COLO668 (cell line): ENCODE measurements at regions not wholly inside any gene's neighbourhood (a gene's known extent, or its start where the extent isn't known, plus 50 kb on each side); places are given as distances from the start of the nearest gene placed in this dataset.

Experiments used
- DNase-seq: peaks from one replicate; lab custom pipeline; 2025; ENCODE audit not compliant: unreplicated experiment; lab: John Stamatoyannopoulos, UW

DNA sequence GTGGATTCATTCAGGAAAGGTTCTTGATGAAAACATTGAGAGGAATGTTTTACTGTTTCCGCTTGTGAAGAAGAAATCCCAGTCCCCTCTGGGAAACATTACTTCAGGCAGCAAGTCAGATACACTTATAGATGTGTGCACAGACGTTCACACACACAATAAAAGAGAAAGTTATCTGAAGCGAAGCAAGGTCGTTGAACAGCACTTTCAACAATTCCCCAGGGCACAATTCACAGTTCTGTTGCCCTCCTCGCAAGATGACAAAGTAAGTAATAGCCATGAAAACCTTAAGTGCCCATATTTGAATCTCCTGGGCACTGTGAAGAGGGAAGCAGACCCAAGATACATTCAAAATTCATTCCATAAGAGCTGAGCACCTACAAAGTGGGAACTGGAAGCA, 156.6 kb upstream of the CAND1 start:
- DNase-seq, result no peak

GRCh38 chr12:67116134-67116533, 153.0 kb upstream of the CAND1 start:
- no peak for DNase-seq

DNA sequence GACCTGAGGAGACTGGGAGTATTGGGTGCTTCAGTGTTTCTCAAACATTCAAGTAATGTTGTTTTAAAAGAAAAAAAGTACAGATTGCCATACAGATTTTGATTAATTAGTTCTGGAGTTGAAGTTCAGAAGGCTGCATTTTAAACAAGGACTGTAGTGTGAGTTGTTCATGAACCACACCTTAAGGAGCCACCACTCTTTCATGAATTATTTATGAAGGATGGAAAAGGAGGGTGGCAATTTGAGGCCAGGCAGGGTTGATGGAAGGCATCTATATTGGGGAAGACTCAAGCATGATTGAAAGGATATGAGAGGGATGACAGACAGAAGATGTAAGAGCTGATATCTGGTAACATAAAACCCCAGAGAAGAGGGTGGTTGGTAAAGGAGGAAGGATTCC, 146.6 kb upstream of the CAND1 start:
- no peak for DNase-seq

DNA sequence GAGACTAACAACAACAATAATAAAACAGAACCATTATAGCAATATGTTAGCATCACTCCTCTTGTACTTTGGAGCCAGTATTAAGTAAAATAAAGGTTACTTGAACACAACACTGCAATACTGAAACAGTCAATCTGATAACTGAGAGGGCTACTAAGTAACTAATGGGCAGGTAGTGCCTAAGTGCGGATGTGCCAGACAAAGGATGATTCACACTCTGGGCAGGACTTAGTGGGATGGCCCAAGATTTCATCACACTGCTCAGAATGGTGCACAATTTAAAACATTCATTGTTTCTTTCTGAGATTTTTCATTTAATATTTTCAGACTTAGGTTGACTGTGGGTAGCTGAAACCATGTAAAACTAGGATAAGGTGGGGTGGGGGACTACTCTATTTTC, 131.9 kb upstream of the CAND1 start:
- no peak for DNase-seq

DNA sequence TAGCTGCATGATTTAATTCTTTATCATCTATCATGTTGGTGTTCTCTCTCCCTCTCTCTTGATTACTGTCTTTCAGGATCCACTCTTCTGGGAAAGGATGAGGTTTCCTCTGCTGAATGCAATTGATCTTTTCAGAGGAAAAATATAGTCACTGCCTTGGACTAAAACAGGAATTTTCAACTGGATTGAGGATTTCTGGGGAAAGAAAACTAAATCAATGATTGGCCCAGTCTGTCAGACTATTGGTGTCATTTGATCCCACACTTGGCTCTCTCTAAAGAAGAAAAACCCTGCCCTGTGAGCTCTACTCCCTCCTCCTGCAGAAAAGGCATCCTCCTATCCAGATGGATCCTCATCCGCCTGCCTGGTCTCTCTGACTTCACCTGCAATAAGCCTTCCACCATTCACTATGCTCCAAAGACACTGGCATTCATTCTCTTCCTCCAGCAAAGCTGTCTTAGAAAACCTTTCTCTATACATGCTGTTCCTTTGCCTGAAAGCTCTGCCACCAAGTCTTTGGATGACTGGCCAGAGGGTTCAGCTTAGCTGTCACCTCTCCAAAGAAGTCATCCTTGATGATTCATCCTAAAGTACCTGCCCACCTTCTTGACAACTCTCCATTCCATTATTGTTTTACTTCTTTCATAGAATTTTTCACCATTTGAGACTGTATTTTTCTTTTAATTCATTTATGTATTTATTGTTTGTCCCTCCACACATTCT, 127.7 kb upstream of the CAND1 start:
- DNase-seq, result no peak

GRCh38 chr12:67145692-67146091, 123.5 kb upstream of the CAND1 start:
- no peak for DNase-seq

DNA sequence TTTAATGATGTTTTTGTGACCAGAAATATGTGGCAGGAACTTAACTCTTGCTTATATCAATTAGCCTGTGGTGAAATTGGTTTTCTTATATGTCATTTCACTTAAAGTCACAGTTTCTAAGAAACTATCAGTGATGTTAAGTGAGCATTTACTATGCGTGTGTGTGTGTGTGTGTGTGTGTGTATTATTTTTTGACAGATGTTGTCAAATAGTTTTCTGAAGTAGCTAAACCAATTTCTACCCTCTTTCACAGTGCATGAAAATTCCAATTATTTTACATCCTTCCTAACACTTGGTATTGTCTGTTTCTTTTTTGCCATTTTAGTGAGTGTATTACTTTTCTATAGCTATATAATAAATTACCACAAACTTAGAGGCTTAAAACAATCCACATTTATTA, 122.1 kb upstream of the CAND1 start:
- no peak for DNase-seq

DNA sequence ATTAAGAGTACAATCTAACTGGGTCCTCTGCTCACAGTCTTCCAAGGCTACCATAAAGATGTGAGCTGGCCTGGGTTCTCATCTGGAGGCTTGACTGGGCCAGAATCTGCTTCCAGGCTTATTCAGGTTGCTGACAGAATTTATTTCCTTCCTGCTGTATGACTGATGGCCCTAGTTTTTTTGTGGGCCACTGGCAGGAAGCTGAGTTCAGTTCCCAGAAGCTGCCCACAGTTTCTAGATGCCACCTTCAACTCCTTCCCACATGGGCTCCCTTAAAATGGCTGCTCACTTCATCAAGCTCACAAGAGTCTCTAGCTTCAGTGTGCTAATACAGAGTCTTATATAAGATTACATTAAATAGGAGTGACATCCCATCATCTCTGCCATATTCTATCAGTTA, 121.7 kb upstream of the CAND1 start:
- DNase-seq, result no peak

- DNase-seq, result no peak
Measured at GRCh38 chr12:67148265-67148664, 120.9 kb upstream of the CAND1 start.

- DNase-seq, result no peak
Measured at GRCh38 chr12:67151886-67152285, 117.3 kb upstream of the CAND1 start.

DNA sequence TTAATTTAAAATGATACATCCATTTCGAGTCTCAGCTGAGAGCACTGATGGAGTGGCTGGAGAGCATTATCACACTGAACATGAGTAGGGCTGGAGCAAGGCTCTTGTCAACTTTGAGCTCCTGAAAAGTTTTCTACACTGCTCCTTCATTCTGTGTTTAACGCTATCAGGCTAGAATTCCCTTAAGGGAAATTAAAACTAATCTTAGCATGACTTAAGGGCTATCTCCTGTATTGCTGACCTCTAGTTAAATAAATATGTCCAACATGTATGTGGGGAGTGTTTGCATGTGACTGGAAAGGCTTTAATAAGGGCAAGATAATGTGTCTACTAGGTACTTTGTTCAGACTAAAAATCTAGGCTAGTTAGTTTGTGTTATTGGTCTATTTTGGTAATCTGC, 116.7 kb upstream of the CAND1 start:
- no peak for DNase-seq

DNA sequence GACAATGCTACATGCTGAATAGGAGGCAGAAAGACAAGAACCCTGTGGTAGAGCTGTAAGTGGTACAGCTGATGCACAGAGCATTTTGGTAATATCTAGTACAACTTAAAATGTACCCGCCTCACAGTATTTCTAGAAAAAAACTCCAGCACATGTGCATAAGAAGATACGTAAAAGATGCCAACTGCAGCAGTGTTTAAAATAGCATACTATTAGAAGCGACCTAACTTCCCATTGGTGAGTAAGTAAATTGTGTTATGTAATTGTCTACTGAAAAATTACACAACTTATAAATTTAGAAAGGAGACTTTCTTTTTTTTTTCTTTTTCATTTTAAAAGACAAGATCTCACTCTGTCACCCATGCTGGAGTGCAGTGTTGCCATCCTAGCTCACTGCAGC, 114.3 kb upstream of the CAND1 start:
- DNase-seq, result no peak

DNA sequence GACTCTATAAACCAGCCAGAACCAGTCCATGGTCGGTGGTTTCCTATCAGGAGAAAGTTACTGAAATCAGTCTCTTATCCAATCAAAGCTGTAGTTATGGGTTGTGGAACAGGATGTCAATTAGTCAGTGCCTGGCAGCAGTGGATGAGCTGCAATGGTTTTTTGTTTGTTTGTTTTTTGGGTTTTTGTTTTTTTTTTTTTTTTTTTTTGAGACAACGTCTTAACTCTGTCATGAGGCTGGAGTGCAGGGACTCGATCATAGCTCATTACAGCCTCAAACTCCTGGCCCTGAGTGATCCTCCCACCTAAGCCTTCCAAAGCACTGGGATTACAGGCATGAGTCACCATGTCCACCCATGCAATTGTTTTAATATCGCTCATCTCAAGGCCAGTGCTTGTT, 113.3 kb upstream of the CAND1 start:
- no peak for DNase-seq

DNA sequence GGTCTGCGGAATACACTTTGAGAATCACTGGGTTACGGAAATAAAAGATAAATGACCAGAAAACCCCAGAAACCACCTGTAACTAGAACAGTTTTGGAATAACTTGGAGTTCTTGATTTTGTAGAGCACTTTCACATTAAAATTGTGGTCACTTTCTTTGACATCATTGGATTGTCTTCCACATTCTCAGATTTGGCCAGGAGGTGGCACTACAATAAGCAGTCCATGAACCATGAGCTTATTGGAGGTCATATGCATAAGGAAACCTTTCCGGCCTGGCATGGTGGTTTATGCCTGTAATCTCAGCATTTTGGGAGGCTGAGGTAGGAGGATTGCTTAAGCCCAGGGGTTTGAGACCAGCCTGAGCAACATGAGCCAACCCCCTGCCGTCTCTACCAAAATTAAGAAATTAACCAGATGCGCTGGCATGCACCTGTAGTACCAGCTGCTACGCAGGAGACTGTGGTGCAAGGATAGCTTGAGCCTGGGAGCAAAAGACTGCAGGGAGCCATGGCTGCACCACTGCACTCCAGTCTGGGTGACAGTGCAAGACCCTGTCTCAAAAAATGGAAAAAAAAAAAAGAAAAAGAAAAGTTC, 107.7 kb upstream of the CAND1 start:
- peak; percentile 51 for DNase-seq

DNA sequence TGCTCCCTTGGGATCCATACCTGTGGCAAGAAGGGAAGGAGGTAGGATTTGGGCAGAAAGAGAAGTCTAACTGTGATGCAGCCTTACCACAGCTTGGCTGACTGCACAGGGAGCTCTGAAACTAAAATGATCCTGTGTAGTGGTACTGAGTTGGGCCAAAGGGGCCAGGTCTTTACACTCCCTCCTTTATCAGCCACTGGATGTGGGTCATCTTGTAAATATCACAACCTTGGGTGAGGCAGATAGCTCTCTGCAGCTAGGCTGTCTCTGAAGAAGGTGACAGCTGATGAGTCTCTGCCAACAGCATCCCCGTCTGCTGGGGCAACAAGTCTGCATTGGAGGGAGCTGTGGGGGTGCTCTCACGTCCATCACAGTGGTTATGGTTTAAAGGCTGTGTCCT, 95.9 kb upstream of the CAND1 start:
- no peak for DNase-seq

GRCh38 chr12:67182551-67182950, 86.6 kb upstream of the CAND1 start:
- DNase-seq, result no peak

GRCh38 chr12:67193704-67194103, 75.5 kb upstream of the CAND1 start:
- no peak for DNase-seq

DNA sequence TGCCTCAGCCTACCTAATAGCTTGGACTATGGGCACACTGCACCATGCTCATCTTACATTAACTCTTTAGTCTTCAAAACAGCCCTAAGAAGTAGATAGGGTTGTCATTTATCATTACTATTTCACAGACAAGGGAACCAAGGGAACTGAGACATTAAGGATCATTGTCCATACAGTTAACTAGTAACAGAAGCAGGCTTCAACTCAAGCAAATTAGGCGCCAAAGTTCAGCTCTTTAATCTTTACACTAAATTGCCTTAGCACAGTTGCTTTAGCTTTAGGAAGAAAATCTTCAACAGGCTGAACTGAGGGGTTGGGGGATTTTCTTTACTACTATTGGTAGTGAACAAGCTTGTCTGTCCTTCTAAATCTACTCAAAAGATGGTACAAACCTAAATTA, 68.8 kb upstream of the CAND1 start:
- no peak for DNase-seq

GRCh38 chr12:67202011-67202677, 67.0 kb upstream of the CAND1 start:
- DNase-seq, result no peak

DNA sequence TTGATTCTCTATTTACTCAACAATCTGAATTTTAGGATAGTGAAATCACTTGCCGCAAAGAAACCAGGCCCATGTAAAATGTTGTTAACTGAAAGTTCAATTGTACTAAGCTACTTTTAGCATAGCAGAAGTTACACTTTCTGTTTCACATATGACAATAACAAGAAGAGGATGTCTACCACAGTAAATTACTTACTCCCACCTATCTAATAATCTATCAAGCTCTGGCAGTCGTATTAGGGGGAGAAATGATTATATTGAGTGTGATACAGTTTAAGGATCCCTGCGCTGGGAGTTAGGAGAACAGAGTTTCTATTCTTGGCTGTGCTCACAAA, 66.5 kb upstream of the CAND1 start:
- no peak for DNase-seq

GRCh38 chr12:67208281-67209067, 60.7 kb upstream of the CAND1 start:
- DNase-seq, result no peak

DNA sequence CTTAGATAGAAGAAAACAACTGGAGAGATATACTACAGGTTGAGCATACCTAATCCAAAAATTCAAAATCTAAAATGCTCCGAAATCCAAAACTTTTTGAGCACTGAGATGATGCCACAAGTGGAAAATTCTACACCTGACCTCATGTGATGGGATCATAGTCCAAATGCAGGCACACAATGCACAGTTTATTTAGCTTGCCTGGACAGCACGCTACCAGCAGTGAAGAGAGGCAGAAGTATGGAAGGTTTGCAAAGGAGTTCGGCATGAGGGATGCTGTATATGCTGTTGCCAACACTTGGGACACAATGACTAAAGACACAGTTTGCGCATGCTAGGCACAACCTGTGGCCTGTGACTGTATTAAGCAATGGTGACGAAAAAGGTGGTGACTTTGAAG, 58.1 kb upstream of the CAND1 start:
- DNase-seq, result no peak
